ENCODE measurements at regions not wholly inside any gene's neighbourhood (a gene's known extent, or its start where the extent isn't known, plus 50 kb on each side); places are given as distances from the start of the nearest gene placed in this dataset.
"Not testable (repeated sequence)": the region's sequence is repeated elsewhere in the genome, so short reads cannot be mapped to it uniquely, and the experiment has no call there.

- H3K36me3 ChIP-seq (ENCODE audit: insufficient read depth, insufficient read length, low read length), result no peaks in the 10 kb centered on the region
- H3K4me1 ChIP-seq (ENCODE audit: insufficient read depth, insufficient read length), result no peaks in the 10 kb centered on the region
- no peak overlapping the region for H3K9ac ChIP-seq (ENCODE audit: insufficient read length, low read depth)
- no peak for TF ChIP-seq YY1 (IDR thresholded peaks at IDR 0.05; ENCODE audit: insufficient read depth, insufficient read length)
- no peak for TF ChIP-seq SUZ12 (IDR thresholded peaks at IDR 0.05; ENCODE audit: extremely low read depth, insufficient read depth, insufficient read length)
- TF ChIP-seq ZNF274 (IDR thresholded peaks at IDR 0.05; ENCODE audit: low read depth, low read length), result no peak
- H3K27me3 ChIP-seq (ENCODE audit: insufficient read depth, insufficient read length), result no peaks in the 10 kb centered on the region
- no peak overlapping the region for H3K4me3 ChIP-seq (ENCODE audit: insufficient read length, low read depth)
- H3K9me3 ChIP-seq (ENCODE audit: insufficient read depth, low read length), result no peaks in the 10 kb centered on the region
- peak; percentile 39 for DNase-seq (ENCODE audit: low read depth, low spot score)
Observed at GRCh38 chrX:140132937-140133336, 167.6 kb upstream of the CXorf66 start.

- Histone ChIP-seq H3K9me3 (ENCODE audit: insufficient read depth, low read length) (no peaks in the 10 kb centered on the region), H3K9ac (ENCODE audit: insufficient read length, low read depth) (no peak overlapping the region), H3K4me3 (ENCODE audit: insufficient read length, low read depth) (no peak overlapping the region), H3K27me3 (ENCODE audit: insufficient read depth, insufficient read length) (no peaks in the 10 kb centered on the region), H3K36me3 (ENCODE audit: insufficient read depth, insufficient read length, low read length) (no peaks in the 10 kb centered on the region), H3K4me1 (ENCODE audit: insufficient read depth, insufficient read length) (no peaks in the 10 kb centered on the region)
- TF ChIP-seq ZNF274 (IDR thresholded peaks at IDR 0.05; ENCODE audit: low read depth, low read length) (no peak), SUZ12 (IDR thresholded peaks at IDR 0.05; ENCODE audit: extremely low read depth, insufficient read depth, insufficient read length) (no peak), YY1 (IDR thresholded peaks at IDR 0.05; ENCODE audit: insufficient read depth, insufficient read length) (no peak)
- DNase-seq (ENCODE audit: low read depth, low spot score), result no peak
Observed at GRCh38 chrX:140123446-140123845, 158.1 kb upstream of the CXorf66 start.

GRCh38 chrX:140114059-140114458 is 148.7 kb upstream of the CXorf66 start:
- not testable (repeated sequence) for DNase-seq (ENCODE audit: low read depth, low spot score); H3K36me3 ChIP-seq (ENCODE audit: insufficient read depth, insufficient read length, low read length); H3K27me3 ChIP-seq (ENCODE audit: insufficient read depth, insufficient read length); H3K4me3 ChIP-seq (ENCODE audit: insufficient read length, low read depth); H3K9ac ChIP-seq (ENCODE audit: insufficient read length, low read depth); H3K4me1 ChIP-seq (ENCODE audit: insufficient read depth, insufficient read length); H3K9me3 ChIP-seq (ENCODE audit: insufficient read depth, low read length)

- H3K36me3 ChIP-seq (ENCODE audit: insufficient read depth, insufficient read length, low read length), result no peaks in the 10 kb centered on the region
- no peaks in the 10 kb centered on the region for H3K9me3 ChIP-seq (ENCODE audit: insufficient read depth, low read length)
- no peak for DNase-seq (ENCODE audit: low read depth, low spot score)
- no peak overlapping the region for H3K9ac ChIP-seq (ENCODE audit: insufficient read length, low read depth)
- no peaks in the 10 kb centered on the region for H3K4me1 ChIP-seq (ENCODE audit: insufficient read depth, insufficient read length)
- TF ChIP-seq SUZ12 (IDR thresholded peaks at IDR 0.05; ENCODE audit: extremely low read depth, insufficient read depth, insufficient read length), result no peak
- no peak for TF ChIP-seq ZNF274 (IDR thresholded peaks at IDR 0.05; ENCODE audit: low read depth, low read length)
- TF ChIP-seq YY1 (IDR thresholded peaks at IDR 0.05; ENCODE audit: insufficient read depth, insufficient read length), result no peak
- no peak overlapping the region for H3K4me3 ChIP-seq (ENCODE audit: insufficient read length, low read depth)
- no peaks in the 10 kb centered on the region for H3K27me3 ChIP-seq (ENCODE audit: insufficient read depth, insufficient read length)
Observed at GRCh38 chrX:140110081-140110650, 144.8 kb upstream of the CXorf66 start.

- Histone ChIP-seq H3K9ac (ENCODE audit: insufficient read length, low read depth) (no peak overlapping the region), H3K36me3 (ENCODE audit: insufficient read depth, insufficient read length, low read length) (no peaks in the 10 kb centered on the region), H3K4me1 (ENCODE audit: insufficient read depth, insufficient read length) (no peaks in the 10 kb centered on the region), H3K4me3 (ENCODE audit: insufficient read length, low read depth) (no peak overlapping the region), H3K27me3 (ENCODE audit: insufficient read depth, insufficient read length) (no peaks in the 10 kb centered on the region), H3K9me3 (ENCODE audit: insufficient read depth, low read length) (no peaks in the 10 kb centered on the region)
- no peak for DNase-seq (ENCODE audit: low read depth, low spot score)
- TF ChIP-seq ZNF274 (IDR thresholded peaks at IDR 0.05; ENCODE audit: low read depth, low read length) (no peak), SUZ12 (IDR thresholded peaks at IDR 0.05; ENCODE audit: extremely low read depth, insufficient read depth, insufficient read length) (no peak), YY1 (IDR thresholded peaks at IDR 0.05; ENCODE audit: insufficient read depth, insufficient read length) (no peak)
Observed at GRCh38 chrX:140104760-140105159, 139.4 kb upstream of the CXorf66 start.

- no peak for TF ChIP-seq ZNF274 (IDR thresholded peaks at IDR 0.05; ENCODE audit: low read depth, low read length)
- no peak for TF ChIP-seq SUZ12 (IDR thresholded peaks at IDR 0.05; ENCODE audit: extremely low read depth, insufficient read depth, insufficient read length)
- TF ChIP-seq YY1 (IDR thresholded peaks at IDR 0.05; ENCODE audit: insufficient read depth, insufficient read length), result no peak
- H3K4me3 ChIP-seq (ENCODE audit: insufficient read length, low read depth), result no peak overlapping the region
- H3K27me3 ChIP-seq (ENCODE audit: insufficient read depth, insufficient read length), result no peaks in the 10 kb centered on the region
- H3K9me3 ChIP-seq (ENCODE audit: insufficient read depth, low read length), result no peaks in the 10 kb centered on the region
- H3K4me1 ChIP-seq (ENCODE audit: insufficient read depth, insufficient read length), result no peaks in the 10 kb centered on the region
- DNase-seq (ENCODE audit: low read depth, low spot score), result peak; percentile 22
- no peak overlapping the region for H3K9ac ChIP-seq (ENCODE audit: insufficient read length, low read depth)
- no peaks in the 10 kb centered on the region for H3K36me3 ChIP-seq (ENCODE audit: insufficient read depth, insufficient read length, low read length)
Observed at GRCh38 chrX:140099221-140099620, 133.9 kb upstream of the CXorf66 start.

- peaks cover 2% of the 10 kb centered on the region for H3K27me3 ChIP-seq (ENCODE audit: insufficient read depth, insufficient read length)
- DNase-seq (ENCODE audit: low read depth, low spot score), result no peak
- no peak overlapping the region for H3K9ac ChIP-seq (ENCODE audit: insufficient read length, low read depth)
- H3K4me1 ChIP-seq (ENCODE audit: insufficient read depth, insufficient read length), result no peaks in the 10 kb centered on the region
- H3K9me3 ChIP-seq (ENCODE audit: insufficient read depth, low read length), result no peaks in the 10 kb centered on the region
- peak overlapping the region; percentile 42 for H3K4me3 ChIP-seq (ENCODE audit: insufficient read length, low read depth)
- no peaks in the 10 kb centered on the region for H3K36me3 ChIP-seq (ENCODE audit: insufficient read depth, insufficient read length, low read length)
- no peak for TF ChIP-seq ZNF274 (IDR thresholded peaks at IDR 0.05; ENCODE audit: low read depth, low read length)
- no peak for TF ChIP-seq SUZ12 (IDR thresholded peaks at IDR 0.05; ENCODE audit: extremely low read depth, insufficient read depth, insufficient read length)
- TF ChIP-seq YY1 (IDR thresholded peaks at IDR 0.05; ENCODE audit: insufficient read depth, insufficient read length), result no peak
Observed at GRCh38 chrX:140092121-140092520, 126.8 kb upstream of the CXorf66 start.

Measured in NT2/D1 (cell line).